ENCODE measurements at regions not wholly inside any gene's neighbourhood (a gene's known extent, or its start where the extent isn't known, plus 50 kb on each side); places are given as distances from the start of the nearest gene placed in this dataset.

- peaks cover 28% of the 10 kb centered on the region for H3K27me3 Mint-ChIP-seq (ENCODE audit: insufficient read depth, unreplicated experiment)
- H3K36me3 Mint-ChIP-seq (ENCODE audit: insufficient read depth, unreplicated experiment): no peaks in the 10 kb centered on the region
- no peak overlapping the region for H3K4me3 Mint-ChIP-seq (ENCODE audit: unreplicated experiment)
- Histone ChIP-seq H3K4me1 (no peaks in the 10 kb centered on the region), H3K27me3 (replicated peaks; ENCODE audit: control insufficient read depth, insufficient read depth, low read length) (no peaks in the 10 kb centered on the region), H3K9me3 (no peaks in the 10 kb centered on the region), H3K4me3 (ENCODE audit: low read depth, low read length) (no peak overlapping the region), H3K36me3 (ENCODE audit: control insufficient read depth, insufficient read depth, low read length) (no peaks in the 10 kb centered on the region)
- POLR2A ChIA-PET: no interaction called here
- CTCF ChIA-PET: no interaction called here
- BruUV-seq (replicated peaks): no TSS peak
- no peak for DNase-seq
- no peaks in the 10 kb centered on the region for H3K9me3 Mint-ChIP-seq (ENCODE audit: unreplicated experiment)
- no peak overlapping the region for H3K27ac Mint-ChIP-seq (ENCODE audit: unreplicated experiment)
- no peak for TF ChIP-seq CTCF (IDR thresholded peaks at IDR 0.05; ENCODE audit: insufficient read depth in 1 of 2, low read depth in 1 of 2, low read length in 1 of 2, severe bottlenecking in 1 of 2, unreplicated experiment in 1 of 2)
- H3K4me1 Mint-ChIP-seq (ENCODE audit: low read depth, unreplicated experiment): no peaks in the 10 kb centered on the region
- intact Hi-C loops (cut with micrococcal nuclease; ENCODE audit: unreplicated experiment): no loop called here
Observed at GRCh38 chr14:78088916-78089315, 81.3 kb upstream of the NRXN3 start.

GRCh38 chr14:78090864-78091263, 79.3 kb upstream of the NRXN3 start:
- Mint-ChIP-seq H3K9me3 (ENCODE audit: unreplicated experiment) (no peaks in the 10 kb centered on the region), H3K27ac (ENCODE audit: unreplicated experiment) (no peak overlapping the region), H3K4me1 (ENCODE audit: low read depth, unreplicated experiment) (no peaks in the 10 kb centered on the region), H3K4me3 (ENCODE audit: unreplicated experiment) (no peak overlapping the region), H3K27me3 (ENCODE audit: insufficient read depth, unreplicated experiment) (peaks cover 28% of the 10 kb centered on the region), H3K36me3 (ENCODE audit: insufficient read depth, unreplicated experiment) (no peaks in the 10 kb centered on the region)
- intact Hi-C loops (cut with micrococcal nuclease; ENCODE audit: unreplicated experiment): no loop called here
- POLR2A ChIA-PET: no interaction called here
- CTCF ChIA-PET: no interaction called here
- no TSS peak for BruUV-seq (replicated peaks)
- no peak for DNase-seq
- H3K4me3 ChIP-seq (ENCODE audit: low read depth, low read length): no peak overlapping the region
- H3K36me3 ChIP-seq (ENCODE audit: control insufficient read depth, insufficient read depth, low read length): no peaks in the 10 kb centered on the region
- TF ChIP-seq CTCF (IDR thresholded peaks at IDR 0.05; ENCODE audit: insufficient read depth in 1 of 2, low read depth in 1 of 2, low read length in 1 of 2, severe bottlenecking in 1 of 2, unreplicated experiment in 1 of 2): no peak
- no peaks in the 10 kb centered on the region for H3K9me3 ChIP-seq
- H3K27me3 ChIP-seq (replicated peaks; ENCODE audit: control insufficient read depth, insufficient read depth, low read length): no peaks in the 10 kb centered on the region
- H3K4me1 ChIP-seq: no peaks in the 10 kb centered on the region

GRCh38 chr14:78091361-78091760, 78.8 kb upstream of the NRXN3 start:
- H3K9me3 ChIP-seq: no peaks in the 10 kb centered on the region
- no peak for TF ChIP-seq CTCF (IDR thresholded peaks at IDR 0.05; ENCODE audit: insufficient read depth in 1 of 2, low read depth in 1 of 2, low read length in 1 of 2, severe bottlenecking in 1 of 2, unreplicated experiment in 1 of 2)
- H3K36me3 Mint-ChIP-seq (ENCODE audit: insufficient read depth, unreplicated experiment): no peaks in the 10 kb centered on the region
- intact Hi-C loops (cut with micrococcal nuclease; ENCODE audit: unreplicated experiment): no loop called here
- BruUV-seq (replicated peaks): no TSS peak
- no peak for DNase-seq
- no peaks in the 10 kb centered on the region for H3K9me3 Mint-ChIP-seq (ENCODE audit: unreplicated experiment)
- H3K27me3 Mint-ChIP-seq (ENCODE audit: insufficient read depth, unreplicated experiment): peaks cover 26% of the 10 kb centered on the region
- H3K4me3 Mint-ChIP-seq (ENCODE audit: unreplicated experiment): no peak overlapping the region
- no peaks in the 10 kb centered on the region for H3K36me3 ChIP-seq (ENCODE audit: control insufficient read depth, insufficient read depth, low read length)
- H3K27ac Mint-ChIP-seq (ENCODE audit: unreplicated experiment): no peak overlapping the region
- no peaks in the 10 kb centered on the region for H3K27me3 ChIP-seq (replicated peaks; ENCODE audit: control insufficient read depth, insufficient read depth, low read length)
- no peak overlapping the region for H3K4me3 ChIP-seq (ENCODE audit: low read depth, low read length)
- H3K4me1 ChIP-seq: no peaks in the 10 kb centered on the region
- no peaks in the 10 kb centered on the region for H3K4me1 Mint-ChIP-seq (ENCODE audit: low read depth, unreplicated experiment)
- ChIA-PET POLR2A (no interaction called here), CTCF (no interaction called here)
